SU-DHL-6 (cell line): ENCODE measurements at regions not wholly inside any gene's neighbourhood (a gene's known extent, or its start where the extent isn't known, plus 50 kb on each side); places are given as distances from the start of the nearest gene placed in this dataset.

Source experiments
- EZH2phosphoT487 ChIP-seq: fragments of 200-600 bp; sonication (generic), shearing (Covaris generic); conservative IDR thresholded peaks from 2 replicates; pipeline ENCODE4 v1.6.1; 2018; ENCODE audit warnings: mild to moderate bottlenecking, antibody characterized with exemption, low read length, moderate library complexity, mixed read lengths
- TF ChIP-seq, protein P1 (sequence below): fragments of 200-600 bp; sonication (generic); IDR thresholded peaks from one replicate; pipeline ENCODE4 v1.5.1; 2017; ENCODE audit warnings: antibody characterized with exemption, mild to moderate bottlenecking, low read length, moderate library complexity; ENCODE audit not compliant: insufficient read depth, poor library complexity, severe bottlenecking

DNA sequence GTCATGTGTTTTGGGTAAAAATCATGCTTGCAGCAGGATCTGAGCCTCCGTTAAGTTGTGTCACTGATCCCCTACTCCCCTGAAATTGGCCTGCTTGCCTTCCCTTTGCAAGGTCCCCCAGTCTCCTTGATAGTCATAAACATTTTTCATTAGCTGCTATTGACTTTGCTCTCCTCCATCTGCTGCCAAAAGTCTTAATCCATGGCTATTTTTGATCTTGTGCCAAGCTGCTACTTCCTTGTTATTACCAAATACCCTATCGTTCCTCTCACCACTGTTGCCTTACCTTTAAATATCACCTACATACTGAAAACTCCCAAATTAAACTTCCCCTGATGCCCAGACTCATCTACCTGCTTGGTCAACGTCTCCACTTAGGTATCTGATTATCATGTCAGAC is 148.3 kb downstream of the PHLDA1 start:
- TF ChIP-seq, protein P1, sequence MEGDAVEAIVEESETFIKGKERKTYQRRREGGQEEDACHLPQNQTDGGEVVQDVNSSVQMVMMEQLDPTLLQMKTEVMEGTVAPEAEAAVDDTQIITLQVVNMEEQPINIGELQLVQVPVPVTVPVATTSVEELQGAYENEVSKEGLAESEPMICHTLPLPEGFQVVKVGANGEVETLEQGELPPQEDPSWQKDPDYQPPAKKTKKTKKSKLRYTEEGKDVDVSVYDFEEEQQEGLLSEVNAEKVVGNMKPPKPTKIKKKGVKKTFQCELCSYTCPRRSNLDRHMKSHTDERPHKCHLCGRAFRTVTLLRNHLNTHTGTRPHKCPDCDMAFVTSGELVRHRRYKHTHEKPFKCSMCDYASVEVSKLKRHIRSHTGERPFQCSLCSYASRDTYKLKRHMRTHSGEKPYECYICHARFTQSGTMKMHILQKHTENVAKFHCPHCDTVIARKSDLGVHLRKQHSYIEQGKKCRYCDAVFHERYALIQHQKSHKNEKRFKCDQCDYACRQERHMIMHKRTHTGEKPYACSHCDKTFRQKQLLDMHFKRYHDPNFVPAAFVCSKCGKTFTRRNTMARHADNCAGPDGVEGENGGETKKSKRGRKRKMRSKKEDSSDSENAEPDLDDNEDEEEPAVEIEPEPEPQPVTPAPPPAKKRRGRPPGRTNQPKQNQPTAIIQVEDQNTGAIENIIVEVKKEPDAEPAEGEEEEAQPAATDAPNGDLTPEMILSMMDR: no peak
- no peak for TF ChIP-seq EZH2phosphoT487
